ENCODE measurements at regions not wholly inside any gene's neighbourhood (a gene's known extent, or its start where the extent isn't known, plus 50 kb on each side); places are given as distances from the start of the nearest gene placed in this dataset.

DNA sequence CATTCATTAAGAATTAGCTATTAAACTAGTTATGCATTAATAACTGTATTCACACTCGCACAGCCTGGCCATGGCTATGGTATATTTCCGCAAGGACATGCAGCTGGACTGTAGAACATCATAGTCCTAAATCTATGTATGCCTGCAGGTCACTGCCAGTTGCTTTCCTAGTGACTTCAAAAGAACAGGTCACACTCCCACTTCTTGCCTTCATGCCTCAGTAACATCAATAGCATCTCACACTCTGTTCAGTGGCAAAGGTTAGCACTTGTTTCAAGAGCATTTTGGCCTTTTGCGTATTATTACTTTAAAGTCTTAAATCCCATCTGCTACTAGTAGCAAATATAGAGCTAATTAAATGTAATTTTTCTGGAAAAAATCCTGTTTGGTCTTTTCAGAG, 131.4 kb upstream of the DCC start:
- DNase-seq (ENCODE audit: low read depth), result no peak
- no peak overlapping the region for H3K4me3 ChIP-seq (ENCODE audit: low read depth, low read length)
- TF ChIP-seq, protein P1, sequence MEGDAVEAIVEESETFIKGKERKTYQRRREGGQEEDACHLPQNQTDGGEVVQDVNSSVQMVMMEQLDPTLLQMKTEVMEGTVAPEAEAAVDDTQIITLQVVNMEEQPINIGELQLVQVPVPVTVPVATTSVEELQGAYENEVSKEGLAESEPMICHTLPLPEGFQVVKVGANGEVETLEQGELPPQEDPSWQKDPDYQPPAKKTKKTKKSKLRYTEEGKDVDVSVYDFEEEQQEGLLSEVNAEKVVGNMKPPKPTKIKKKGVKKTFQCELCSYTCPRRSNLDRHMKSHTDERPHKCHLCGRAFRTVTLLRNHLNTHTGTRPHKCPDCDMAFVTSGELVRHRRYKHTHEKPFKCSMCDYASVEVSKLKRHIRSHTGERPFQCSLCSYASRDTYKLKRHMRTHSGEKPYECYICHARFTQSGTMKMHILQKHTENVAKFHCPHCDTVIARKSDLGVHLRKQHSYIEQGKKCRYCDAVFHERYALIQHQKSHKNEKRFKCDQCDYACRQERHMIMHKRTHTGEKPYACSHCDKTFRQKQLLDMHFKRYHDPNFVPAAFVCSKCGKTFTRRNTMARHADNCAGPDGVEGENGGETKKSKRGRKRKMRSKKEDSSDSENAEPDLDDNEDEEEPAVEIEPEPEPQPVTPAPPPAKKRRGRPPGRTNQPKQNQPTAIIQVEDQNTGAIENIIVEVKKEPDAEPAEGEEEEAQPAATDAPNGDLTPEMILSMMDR (IDR thresholded peaks at IDR 0.05; ENCODE audit: low read depth, low read length, missing control alignments), result no peak

DNA sequence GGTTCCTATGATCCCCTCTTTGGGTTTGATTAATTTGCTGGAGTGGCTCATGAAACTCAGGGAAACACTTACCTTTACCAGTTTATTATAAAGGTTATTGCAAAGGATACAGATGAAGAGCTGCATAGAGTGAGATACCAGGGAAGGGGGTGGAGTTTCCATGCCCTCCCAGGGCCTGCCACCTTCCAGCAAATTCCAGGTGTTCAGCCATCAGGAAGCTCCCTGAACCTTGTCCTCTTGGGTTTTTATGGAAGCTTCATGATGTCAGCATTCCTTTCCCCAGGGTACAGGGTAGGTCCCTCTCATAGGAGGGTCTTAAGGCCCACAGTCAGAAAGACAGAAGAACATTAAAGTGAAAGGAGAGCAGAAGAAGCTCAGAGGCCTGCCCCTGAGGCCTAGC, 123.9 kb upstream of the DCC start:
- no peak for DNase-seq (ENCODE audit: low read depth)
- no peak overlapping the region for H3K4me3 ChIP-seq (ENCODE audit: low read depth, low read length)
- TF ChIP-seq, protein P1 (IDR thresholded peaks at IDR 0.05; ENCODE audit: low read depth, low read length, missing control alignments), result no peak

DNA sequence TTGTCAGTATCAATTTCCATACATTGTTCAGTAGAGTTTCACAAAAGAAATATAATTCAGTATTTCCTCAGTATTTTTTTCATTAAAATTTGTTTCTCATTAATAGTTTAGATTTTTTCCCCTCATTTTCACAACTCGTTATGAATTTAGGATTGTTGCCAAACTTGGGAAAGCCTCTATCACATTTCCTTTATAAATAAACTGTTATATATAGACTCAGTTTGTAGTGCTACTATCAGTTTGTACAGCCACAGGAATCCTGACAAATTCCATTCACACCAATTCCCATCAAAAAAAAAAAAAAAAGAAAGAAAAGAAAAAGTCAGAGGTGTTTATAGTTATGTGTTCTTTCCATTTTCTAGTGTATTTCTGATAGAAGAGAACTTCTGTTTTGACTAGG, 123.3 kb upstream of the DCC start:
- no peak overlapping the region for H3K4me3 ChIP-seq (ENCODE audit: low read depth, low read length)
- TF ChIP-seq, protein P1 (IDR thresholded peaks at IDR 0.05; ENCODE audit: low read depth, low read length, missing control alignments), result no peak
- DNase-seq (ENCODE audit: low read depth), result no peak

DNA sequence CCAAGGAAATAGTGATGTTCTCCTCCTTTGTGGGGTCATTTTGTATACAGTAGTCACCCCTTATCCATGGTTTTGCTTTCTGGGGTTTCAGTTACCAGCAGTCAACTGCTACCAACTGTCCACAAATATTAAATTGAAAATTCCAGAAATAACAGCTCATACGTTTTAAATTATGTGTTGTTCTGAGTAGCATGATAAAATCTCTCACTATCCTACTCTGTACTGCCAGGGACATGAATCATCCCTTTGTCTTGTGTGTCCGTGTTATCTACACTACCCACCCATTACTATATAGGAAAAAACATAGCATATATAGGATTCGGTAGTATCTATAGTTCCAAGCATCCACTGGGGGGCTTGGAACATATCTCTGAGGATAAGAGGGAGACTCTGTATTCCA, 120.9 kb upstream of the DCC start:
- no peak overlapping the region for H3K4me3 ChIP-seq (ENCODE audit: low read depth, low read length)
- TF ChIP-seq, protein P1 (IDR thresholded peaks at IDR 0.05; ENCODE audit: low read depth, low read length, missing control alignments), result no peak
- DNase-seq (ENCODE audit: low read depth), result no peak

DNA sequence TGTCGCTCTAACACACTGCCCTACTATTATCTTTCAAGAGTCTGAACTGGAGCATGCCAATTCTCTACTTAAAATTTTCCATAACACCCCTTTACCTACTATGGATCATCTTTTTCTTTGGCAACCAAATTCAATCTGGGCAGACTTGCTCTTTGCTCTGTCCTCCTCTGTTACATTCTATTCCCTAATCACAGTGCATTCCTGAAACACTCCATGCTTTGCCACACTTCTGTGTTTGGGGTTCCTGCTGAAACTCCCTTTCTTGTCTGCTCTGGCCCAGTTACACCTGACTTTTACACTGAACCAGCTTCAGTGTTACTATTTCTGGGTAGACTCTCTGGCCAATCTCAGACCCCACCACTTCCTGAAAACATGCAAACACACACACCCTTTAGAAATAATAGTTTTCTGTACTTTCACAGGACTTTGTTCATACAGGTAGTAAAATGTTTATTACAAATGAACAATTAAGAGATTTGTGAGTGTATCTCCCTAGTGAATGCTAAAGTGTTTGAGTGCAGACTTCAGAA, 119.9 kb upstream of the DCC start:
- DNase-seq (ENCODE audit: low read depth), result no peak

DNA sequence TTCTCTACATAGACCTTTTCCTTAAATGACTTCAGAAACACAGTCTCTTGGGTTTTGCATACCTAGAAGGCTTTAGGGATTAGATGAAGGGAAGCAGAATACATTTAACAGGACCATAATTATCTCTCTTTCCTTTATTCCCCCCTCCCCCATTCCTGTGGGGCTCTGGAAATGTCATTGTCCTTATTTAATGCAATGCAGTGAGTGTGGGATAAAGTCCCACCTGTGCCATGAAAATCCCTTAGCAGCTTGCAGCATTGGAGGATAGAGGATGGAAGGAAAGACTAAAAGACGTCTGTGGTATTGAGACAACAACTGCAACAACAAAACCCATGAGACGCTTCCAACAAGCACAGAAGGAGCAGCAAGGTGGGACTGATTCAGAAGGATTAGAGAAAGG, 117.8 kb upstream of the DCC start:
- no peak overlapping the region for H3K4me3 ChIP-seq (ENCODE audit: low read depth, low read length)
- TF ChIP-seq, protein P1 (IDR thresholded peaks at IDR 0.05; ENCODE audit: low read depth, low read length, missing control alignments), result no peak
- no peak for DNase-seq (ENCODE audit: low read depth)

More for the DNA sequence above, 119.9 kb upstream of the DCC start:
- no peak overlapping the region for H3K4me3 ChIP-seq (ENCODE audit: low read depth, low read length)
- TF ChIP-seq, protein P1 (IDR thresholded peaks at IDR 0.05; ENCODE audit: low read depth, low read length, missing control alignments), result no peak

DNA sequence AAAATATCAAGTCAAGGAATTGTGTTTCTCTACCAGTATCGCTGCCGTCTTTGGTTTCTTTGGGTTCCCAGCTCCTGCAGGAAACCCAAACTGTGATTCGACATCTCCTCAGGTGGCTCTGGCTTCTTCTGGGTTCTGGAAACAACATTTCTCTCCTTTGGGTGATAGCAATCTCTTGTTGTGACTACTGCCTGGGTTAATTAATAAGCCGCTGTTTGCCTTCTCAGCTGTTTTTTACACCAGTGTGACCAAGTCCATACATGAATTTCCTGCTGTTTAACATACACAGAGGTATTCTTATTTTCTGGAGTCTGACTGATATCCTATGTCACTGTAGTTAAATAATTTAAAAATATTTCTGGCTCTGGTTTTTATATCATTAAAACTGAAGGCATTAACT, 112.5 kb upstream of the DCC start:
- TF ChIP-seq, protein P1 (IDR thresholded peaks at IDR 0.05; ENCODE audit: low read depth, low read length, missing control alignments), result no peak
- no peak for DNase-seq (ENCODE audit: low read depth)
- no peak overlapping the region for H3K4me3 ChIP-seq (ENCODE audit: low read depth, low read length)

Measured in GM12864 (cell line).